Loucy (cell line): ENCODE measurements at regions not wholly inside any gene's neighbourhood (a gene's known extent, or its start where the extent isn't known, plus 50 kb on each side); places are given as distances from the start of the nearest gene placed in this dataset.

Experiments
- CTCF ChIP-seq: fragments of 200-600 bp; sonication (generic); conservative IDR thresholded peaks from 2 replicates; pipeline ENCODE4 v1.5.1; 2014; ENCODE audit warnings: mild to moderate bottlenecking, antibody characterized with exemption, low read length
- EZH2phosphoT487 ChIP-seq: fragments of 200-600 bp; IDR thresholded peaks from 2 replicates; pipeline ENCODE4 v1.6.1; 2018; ENCODE audit warnings: antibody characterized with exemption, mild to moderate bottlenecking, moderate library complexity, borderline replicate concordance

DNA sequence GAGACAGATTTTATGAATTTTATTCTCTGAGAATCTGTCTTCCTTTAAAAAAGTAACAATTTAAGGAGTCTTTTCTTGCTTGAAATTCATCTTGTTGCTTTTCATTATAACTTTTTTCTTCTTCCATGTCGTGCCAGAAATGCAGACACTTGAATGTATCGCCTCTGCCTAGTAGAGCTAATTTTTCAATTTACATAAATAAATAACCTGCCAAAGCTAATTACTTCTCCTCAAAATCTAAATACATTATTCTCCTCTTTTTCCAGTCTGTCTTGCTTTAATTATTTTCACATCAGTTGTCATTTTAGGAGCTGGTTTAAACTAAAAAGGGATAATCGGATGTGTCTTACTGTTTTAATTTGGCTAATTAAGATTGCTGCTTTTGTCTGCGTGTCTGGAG, 711.1 kb upstream of the SEL1L start:
- TF ChIP-seq CTCF (no peak), EZH2phosphoT487 (no peak)
